HCT116 (cell line): ENCODE measurements at regions not wholly inside any gene's neighbourhood (a gene's known extent, or its start where the extent isn't known, plus 50 kb on each side); places are given as distances from the start of the nearest gene placed in this dataset.
"Not testable (repeated sequence)": the region's sequence is repeated elsewhere in the genome, so short reads cannot be mapped to it uniquely, and the experiment has no call there.

Source experiments
- ATAC-seq: fragments of 200-7000 bp; cut with Tn5 transposase; 2 replicates; pipeline ENCODE4 v1.9.1; 2020; ENCODE audit warnings: mild to moderate bottlenecking, moderate library complexity
- BruUV-seq: library from RNA; stranded (reverse); fragments of 400-500 nt; replicated peaks from 2 replicates; lab custom pipeline; 2021; lab: Mats Ljungman, UMichigan
- CTCF ChIA-PET: fragments of 300-600 bp; sonication (Branson Sonifier 250); formaldehyde crosslinking; loops from one replicate; lab custom pipeline; 2021; ENCODE audit warnings: antibody characterized with exemption; lab: Charles Lee
- POLR2A ChIA-PET: fragments of 300-600, 350-600 bp; sonication (Branson Sonifier 250); formaldehyde crosslinking; loops from one replicate; lab custom pipeline; 2021; ENCODE audit warnings: antibody characterized with exemption; lab: Charles Lee
- RAD21 ChIA-PET, 2 experiments: fragments of 300-600 bp; sonication (Branson Sonifier 250); formaldehyde crosslinking; loops; one replicate each; lab custom pipeline; 2023; ENCODE audit warnings: low total read pairs in 2 of 2; ENCODE audit not compliant: uncharacterized antibody in 2 of 2, unreplicated experiment in 2 of 2, low non-redundant PET in 1 of 2; lab: Charles Lee
- DNase-seq: peaks from one replicate; pipeline ENCODE4 v3.0.0-alpha.2; 2010; ENCODE audit warnings: low read depth, low spot score
- H2AFZ ChIP-seq: fragments of 200-600 bp; shearing (Covaris generic), sonication (generic); 2 replicates; pipeline ENCODE4 v1.6.1; 2017; ENCODE audit warnings: low read depth, mixed run types, mixed read lengths, antibody characterized with exemption, low read length; ENCODE audit not compliant: poor library complexity, severe bottlenecking
- H3K27ac ChIP-seq: 2 replicates; pipeline ENCODE4 v1.5.1; 2012; ENCODE audit warnings: low read depth, low read length
- H3K27me3 ChIP-seq: fragments of 200-600 bp; sonication (generic); 2 replicates; pipeline ENCODE4 v1.6.1; 2016; ENCODE audit warnings: mixed run types, low read length, mixed read lengths; ENCODE audit not compliant: insufficient read depth
- H3K36me3 ChIP-seq, 2 experiments: fragments of 200-500 bp in 1 of 2; fragments of 200-600 bp in 1 of 2; sonication (Bioruptor generic) in 1 of 2; sonication (generic) in 1 of 2; 2 replicates each; pipeline versions ENCODE4 v1.5.1 to v1.6.1; 2014 to 2016; ENCODE audit warnings: low read length in 2 of 2, inconsistent platforms in 1 of 2, mixed read lengths in 1 of 2, mixed run types in 1 of 2; ENCODE audit not compliant: insufficient read depth in 2 of 2, control insufficient read depth in 1 of 2
- H3K4me1 ChIP-seq, 2 experiments: fragments of 200-600 bp in 1 of 2; sonication (generic) in 1 of 2; 2 replicates each; pipeline versions ENCODE4 v1.5.1 to v1.6.1; 2012 to 2017; ENCODE audit warnings: low read length in 2 of 2, inconsistent platforms in 1 of 2, mild to moderate bottlenecking in 1 of 2, mixed read lengths in 1 of 2, mixed run types in 1 of 2, moderate library complexity in 1 of 2; ENCODE audit not compliant: insufficient read depth in 2 of 2, control insufficient read depth in 1 of 2
- H3K4me2 ChIP-seq: fragments of 200-600 bp; sonication (generic); 2 replicates; pipeline ENCODE4 v1.6.1; 2017; ENCODE audit warnings: mixed run types, low read length, mixed read lengths
- H3K4me3 ChIP-seq, 2 experiments: fragments of 200-600 bp in 1 of 2; sonication (generic) in 1 of 2; replicated peaks in 1 of 2; 2 replicates each; pipeline ENCODE4 v1.5.1; 2011 to 2016; ENCODE audit warnings: low read length in 2 of 2, control low read depth in 1 of 2, low read depth in 1 of 2, mild to moderate bottlenecking in 1 of 2, mixed read lengths in 1 of 2, mixed run types in 1 of 2
- H3K79me2 ChIP-seq: fragments of 200-600 bp; sonication (generic); 2 replicates; pipeline ENCODE4 v1.6.1; 2017; ENCODE audit warnings: mild to moderate bottlenecking, mixed run types, low read length, moderate library complexity, mixed read lengths; ENCODE audit not compliant: insufficient read depth
- H3K9ac ChIP-seq: fragments of 200-600 bp; sonication (generic); 2 replicates; pipeline ENCODE4 v1.6.1; 2016; ENCODE audit warnings: low read length, mixed read lengths
- H3K9me2 ChIP-seq: fragments of 200-600 bp; sonication (generic), shearing (Covaris generic); 2 replicates; pipeline ENCODE4 v1.6.1; 2017; ENCODE audit warnings: mixed run types, mild to moderate bottlenecking, moderate library complexity; ENCODE audit not compliant: insufficient read depth
- H3K9me3 ChIP-seq, 2 experiments: fragments of 200-500 bp in 1 of 2; fragments of 200-600 bp in 1 of 2; sonication (Bioruptor generic) in 1 of 2; sonication (generic) in 1 of 2; 2 replicates each; pipeline ENCODE4 v1.6.1; 2014 to 2017; ENCODE audit warnings: low read length in 2 of 2, mixed read lengths in 2 of 2, inconsistent platforms in 1 of 2, low read depth in 1 of 2, mild to moderate bottlenecking in 1 of 2, mixed run types in 1 of 2, moderate library complexity in 1 of 2; ENCODE audit not compliant: control insufficient read depth in 1 of 2, insufficient read depth in 1 of 2
- H4K20me1 ChIP-seq: fragments of 200-600 bp; sonication (generic), shearing (Covaris generic); 2 replicates; pipeline ENCODE4 v1.6.1; 2017; ENCODE audit warnings: mixed run types, mild to moderate bottlenecking, moderate library complexity; ENCODE audit not compliant: insufficient read depth
- CBX3 ChIP-seq: IDR thresholded peaks from 2 replicates; pipeline ENCODE4 v1.6.1; 2012; ENCODE audit warnings: low read depth
- RAD21 ChIP-seq: IDR thresholded peaks from 2 replicates; pipeline ENCODE4 v1.6.1; 2012; ENCODE audit warnings: low read depth, mild to moderate bottlenecking
- SIN3A ChIP-seq: IDR thresholded peaks from 2 replicates; pipeline ENCODE4 v1.6.1; 2012; ENCODE audit warnings: low read depth
- SP1 ChIP-seq: IDR thresholded peaks from 2 replicates; pipeline ENCODE4 v1.6.1; 2012; ENCODE audit warnings: low read depth
- SRF ChIP-seq: IDR thresholded peaks from 2 replicates; pipeline ENCODE4 v1.6.1; 2012; ENCODE audit warnings: low read depth
- TCF7L2 ChIP-seq: IDR thresholded peaks from 2 replicates; pipeline ENCODE4 v1.7.0; 2011; ENCODE audit warnings: borderline replicate concordance, inconsistent platforms; ENCODE audit not compliant: insufficient read depth, insufficient read length; ENCODE audit errors: extremely low read depth
- intact Hi-C: fragments of 100-400 bp; cut with micrococcal nuclease; formaldehyde crosslinking; loops from 2 replicates; pipeline ENCODE4 v1.10.0; 2022

DNA sequence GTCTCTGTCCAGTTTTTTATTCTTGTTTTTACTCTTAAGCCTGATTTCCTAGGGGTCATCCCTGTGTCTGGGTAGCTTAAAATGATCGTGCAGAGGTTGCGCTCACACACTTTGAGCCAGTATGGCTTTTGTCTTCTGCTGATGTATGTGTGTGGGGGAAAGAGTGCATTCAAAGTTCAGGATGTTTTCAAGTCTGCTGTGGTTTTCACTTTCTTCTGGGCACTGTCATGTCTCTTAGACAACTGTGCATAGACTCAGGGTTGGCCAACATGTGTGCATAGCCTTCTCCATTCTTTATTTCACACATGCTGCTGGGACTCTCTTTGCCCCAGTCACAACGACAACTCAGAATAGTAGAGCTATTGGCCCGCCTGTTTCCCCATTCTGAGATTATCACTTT, 139.1 kb downstream of the WNT7A start:
- no peaks in the 10 kb centered on the region for H3K9me2 ChIP-seq
- H3K27me3 ChIP-seq: no peaks in the 10 kb centered on the region
- H3K9me3 ChIP-seq: no peaks in the 10 kb centered on the region; a peak in 1 of 4 replicates
- H2AFZ ChIP-seq: no peak overlapping the region
- CTCF ChIA-PET: no interaction called here
- H3K4me1 ChIP-seq: no peaks in the 10 kb centered on the region
- intact Hi-C loops: no loop called here
- no peak for ATAC-seq
- H3K79me2 ChIP-seq: no peaks in the 10 kb centered on the region
- no peak overlapping the region for H3K4me2 ChIP-seq
- TF ChIP-seq CBX3: no peak
- RAD21 ChIA-PET: no interaction called here
- H3K4me3 ChIP-seq: no peak overlapping the region
- BruUV-seq: no TSS peak
- H3K36me3 ChIP-seq: no peaks in the 10 kb centered on the region
- no peak for DNase-seq
- H3K9ac ChIP-seq: no peak overlapping the region
- H3K27ac ChIP-seq: no peak overlapping the region
- POLR2A ChIA-PET: no interaction called here
- no peaks in the 10 kb centered on the region for H4K20me1 ChIP-seq

- intact Hi-C loops, RAD21 ChIA-PET, H4K20me1 ChIP-seq, DNase-seq, H3K9me2 ChIP-seq, POLR2A ChIA-PET, ATAC-seq, BruUV-seq, H3K9ac ChIP-seq, H3K4me2 ChIP-seq, H3K27ac ChIP-seq, H3K9me3 ChIP-seq, H3K79me2 ChIP-seq, H3K36me3 ChIP-seq, H3K4me3 ChIP-seq, H3K4me1 ChIP-seq, H3K27me3 ChIP-seq, CTCF ChIA-PET, H2AFZ ChIP-seq: not testable (repeated sequence)
Measured at GRCh38 chr3:13733726-13734125, 146.1 kb downstream of the WNT7A start.

DNA sequence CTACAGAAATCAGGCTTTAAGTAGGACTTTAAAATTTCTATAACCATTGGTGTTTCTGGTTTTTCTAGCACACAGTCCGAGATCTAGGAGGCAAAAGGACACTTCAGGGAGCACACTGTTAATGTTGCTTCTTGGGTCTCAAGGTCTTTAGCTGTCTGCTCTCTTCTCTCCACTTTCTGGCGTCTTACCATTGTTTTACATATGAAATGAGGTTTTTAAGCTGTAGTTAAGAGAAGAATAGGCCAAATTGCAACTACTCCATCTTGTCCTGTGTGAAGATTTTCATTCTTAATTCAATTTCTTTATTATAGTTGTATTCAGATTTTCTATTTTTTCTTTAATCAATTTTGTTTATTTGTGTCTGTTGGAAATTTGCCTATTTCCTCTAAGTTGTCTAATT, 151.4 kb downstream of the WNT7A start:
- intact Hi-C loops: no loop called here
- RAD21 ChIA-PET: no interaction called here

More for the DNA sequence above, 151.4 kb downstream of the WNT7A start:
- H3K79me2 ChIP-seq: no peaks in the 10 kb centered on the region
- no peaks in the 10 kb centered on the region for H3K4me1 ChIP-seq
- no peak for DNase-seq
- CTCF ChIA-PET: no interaction called here
- H3K36me3 ChIP-seq: no peaks in the 10 kb centered on the region
- BruUV-seq: no TSS peak
- TF ChIP-seq SRF (no peak), SP1 (no peak), SIN3A (no peak), RAD21 (no peak), TCF7L2 (no peak)
- no peaks in the 10 kb centered on the region for H4K20me1 ChIP-seq
- no peak overlapping the region for H3K9ac ChIP-seq
- no peak overlapping the region for H3K4me3 ChIP-seq
- H2AFZ ChIP-seq: no peak overlapping the region
- no peak for ATAC-seq
- POLR2A ChIA-PET: no interaction called here
- no peak overlapping the region for H3K4me2 ChIP-seq
- no peak overlapping the region for H3K27ac ChIP-seq
- H3K9me3 ChIP-seq: no peaks in the 10 kb centered on the region
- H3K27me3 ChIP-seq: no peaks in the 10 kb centered on the region
- no peaks in the 10 kb centered on the region for H3K9me2 ChIP-seq
